ENCODE measurements at regions not wholly inside any gene's neighbourhood (a gene's known extent, or its start where the extent isn't known, plus 50 kb on each side); places are given as distances from the start of the nearest gene placed in this dataset.

GRCh38 chr17:33974276-33974675 is 280.8 kb upstream of the CCL2 start:
- Histone ChIP-seq H3K9ac (ENCODE audit: control insufficient read depth, insufficient read depth, low read length) (no peak overlapping the region), H3K36me3 (ENCODE audit: control insufficient read depth in 2 of 2, insufficient read depth in 2 of 2, low read length in 1 of 2) (no peaks in the 10 kb centered on the region), H3K4me1 (ENCODE audit: control insufficient read depth, insufficient read depth, low read length) (peaks cover 14% of the 10 kb centered on the region), H3K27ac (ENCODE audit: control insufficient read depth, insufficient read depth) (no peak overlapping the region), H2AFZ (ENCODE audit: control insufficient read depth, low read depth, low read length) (no peak overlapping the region), H4K20me1 (ENCODE audit: control insufficient read depth, insufficient read depth) (no peaks in the 10 kb centered on the region), H3K4me2 (ENCODE audit: control insufficient read depth, insufficient read depth) (no peak overlapping the region), H3K9me3 (replicated peaks; ENCODE audit: control insufficient read depth, insufficient read depth, low read length) (no peaks in the 10 kb centered on the region; the same call in 2 of the 3 replicates), H3K27me3 (replicated peaks in 1 of 2; ENCODE audit: control insufficient read depth in 2 of 2, insufficient read depth in 2 of 2, low read length in 1 of 2) (no peaks in the 10 kb centered on the region), H3K4me3 (no peak overlapping the region), H3K79me2 (ENCODE audit: control insufficient read depth, insufficient read depth, low read length) (no peaks in the 10 kb centered on the region)
- WGBS (ENCODE audit: insufficient coverage, insufficient replicate concordance, low lambda C conversion rate, missing lambda C conversion rate): 61% methylated on average over 3 of the region's 3 CpGs
- BruUV-seq (replicated peaks): no TSS peak
- in situ Hi-C loops (cut with MboI) (no loop called here), intact Hi-C loops (cut with micrococcal nuclease; ENCODE audit: unreplicated experiment) (no loop called here)
- CTCF ChIA-PET: interaction anchor here (1.0 kb wide), 1 partner anchor 10 kb away, joined by 3 read pairs; no protein-coding TSS in a partner anchor
- RAD21 ChIA-PET (ENCODE audit: unreplicated experiment): no interaction called here
- no peak for FAIRE-seq
- TF ChIP-seq RAD21 (IDR thresholded peaks at IDR 0.05; ENCODE audit: insufficient read depth, low read depth, low read length): no peak
- no peak for TF ChIP-seq NRF1 (conservative IDR thresholded peaks at IDR 0.05; ENCODE audit: low read depth, low read length)
- TF ChIP-seq TAF1 (IDR thresholded peaks at IDR 0.05; ENCODE audit: borderline replicate concordance, low read depth, low read length): no peak
- DNase-seq (ENCODE audit: low read depth, low spot score): no peak
- ATAC-seq: no peak
- POLR2A ChIA-PET: no interaction called here
- SMC1A ChIA-PET (ENCODE audit: uncharacterized antibody, unreplicated experiment): no interaction called here

DNA sequence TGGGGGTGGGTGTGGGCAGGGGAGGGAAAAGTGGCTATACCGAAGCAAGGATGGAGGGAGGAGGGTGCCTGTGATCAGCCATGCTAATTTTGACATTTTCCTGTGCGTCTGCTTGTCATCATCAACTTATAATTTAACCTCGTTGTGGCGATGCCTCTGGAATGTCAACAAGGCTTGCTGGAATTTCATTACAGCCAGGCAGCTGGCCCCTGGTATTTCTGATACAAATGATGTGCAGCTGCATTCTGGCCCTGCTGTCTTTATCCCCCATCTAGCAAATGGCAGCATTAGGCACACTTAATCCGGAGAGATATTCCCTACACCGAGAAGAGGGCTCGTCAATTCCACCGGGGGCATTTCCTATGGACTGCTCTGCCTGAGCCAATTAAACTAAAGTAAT is 278.3 kb upstream of the CCL2 start:
- WGBS (ENCODE audit: insufficient coverage, insufficient replicate concordance, low lambda C conversion rate, missing lambda C conversion rate): 65% methylated on average over 8 of the region's 8 CpGs
- intact Hi-C loops (cut with micrococcal nuclease; ENCODE audit: unreplicated experiment): no loop called here
- H3K79me2 ChIP-seq (ENCODE audit: control insufficient read depth, insufficient read depth, low read length): no peaks in the 10 kb centered on the region
- H4K20me1 ChIP-seq (ENCODE audit: control insufficient read depth, insufficient read depth): no peaks in the 10 kb centered on the region
- in situ Hi-C loops (cut with MboI): no loop called here
- no peak for ATAC-seq
- H3K4me2 ChIP-seq (ENCODE audit: control insufficient read depth, insufficient read depth): no peak overlapping the region
- POLR2A ChIA-PET: interaction anchor here (1.5 kb wide), 1 partner anchor 14 kb away, joined by 3 read pairs; no protein-coding TSS in a partner anchor
- DNase-seq (ENCODE audit: low read depth, low spot score): no peak
- SMC1A ChIA-PET (ENCODE audit: uncharacterized antibody, unreplicated experiment): no interaction called here
- RAD21 ChIA-PET (ENCODE audit: unreplicated experiment): no interaction called here
- no peak for FAIRE-seq
- H3K27ac ChIP-seq (ENCODE audit: control insufficient read depth, insufficient read depth): no peak overlapping the region
- H3K9ac ChIP-seq (ENCODE audit: control insufficient read depth, insufficient read depth, low read length): no peak overlapping the region
- no peak for TF ChIP-seq NBN (IDR thresholded peaks at IDR 0.05)
- no peak for TF ChIP-seq PML (IDR thresholded peaks at IDR 0.05; ENCODE audit: low read length)
- no peak for TF ChIP-seq RB1 (IDR thresholded peaks at IDR 0.05; ENCODE audit: borderline replicate concordance)
- no peak for TF ChIP-seq POU2F2 (IDR thresholded peaks at IDR 0.05; ENCODE audit: borderline replicate concordance, low read depth, low read length)
- TF ChIP-seq, protein P1, sequence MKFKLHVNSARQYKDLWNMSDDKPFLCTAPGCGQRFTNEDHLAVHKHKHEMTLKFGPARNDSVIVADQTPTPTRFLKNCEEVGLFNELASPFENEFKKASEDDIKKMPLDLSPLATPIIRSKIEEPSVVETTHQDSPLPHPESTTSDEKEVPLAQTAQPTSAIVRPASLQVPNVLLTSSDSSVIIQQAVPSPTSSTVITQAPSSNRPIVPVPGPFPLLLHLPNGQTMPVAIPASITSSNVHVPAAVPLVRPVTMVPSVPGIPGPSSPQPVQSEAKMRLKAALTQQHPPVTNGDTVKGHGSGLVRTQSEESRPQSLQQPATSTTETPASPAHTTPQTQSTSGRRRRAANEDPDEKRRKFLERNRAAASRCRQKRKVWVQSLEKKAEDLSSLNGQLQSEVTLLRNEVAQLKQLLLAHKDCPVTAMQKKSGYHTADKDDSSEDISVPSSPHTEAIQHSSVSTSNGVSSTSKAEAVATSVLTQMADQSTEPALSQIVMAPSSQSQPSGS (IDR thresholded peaks at IDR 0.05; ENCODE audit: low read length): no peak
- TF ChIP-seq NR2C1 (IDR thresholded peaks at IDR 0.05): no peak
- TF ChIP-seq BHLHE40 (IDR thresholded peaks at IDR 0.05; ENCODE audit: borderline replicate concordance in 1 of 2, low read depth in 2 of 2, low read length in 1 of 2): no peak
- TF ChIP-seq SIX5 (IDR thresholded peaks at IDR 0.05; ENCODE audit: low read depth, low read length, severe bottlenecking): no peak
- no peak for TF ChIP-seq BMI1 (IDR thresholded peaks at IDR 0.05; ENCODE audit: borderline replicate concordance)
- TF ChIP-seq FOS (IDR thresholded peaks at IDR 0.05; ENCODE audit: borderline replicate concordance, extremely low read depth, insufficient read length): no peak
- TF ChIP-seq RAD21 (IDR thresholded peaks at IDR 0.05; ENCODE audit: insufficient read depth, low read depth, low read length): no peak
- no peak for TF ChIP-seq CBFB (IDR thresholded peaks at IDR 0.05; ENCODE audit: low read depth)
- no peak for TF ChIP-seq RFX5 (IDR thresholded peaks at IDR 0.05; ENCODE audit: low read depth, low read length)
- no peak for TF ChIP-seq FOXM1 (IDR thresholded peaks at IDR 0.05; ENCODE audit: low read depth, low read length)
- H2AFZ ChIP-seq (ENCODE audit: control insufficient read depth, low read depth, low read length): no peak overlapping the region
- H3K4me3 ChIP-seq: no peak overlapping the region
- BruUV-seq (replicated peaks): no TSS peak
- H3K27me3 ChIP-seq (replicated peaks in 1 of 2; ENCODE audit: control insufficient read depth in 2 of 2, insufficient read depth in 2 of 2, low read length in 1 of 2): no peaks in the 10 kb centered on the region
- H3K36me3 ChIP-seq (ENCODE audit: control insufficient read depth in 2 of 2, insufficient read depth in 2 of 2, low read length in 1 of 2): no peaks in the 10 kb centered on the region
- no peaks in the 10 kb centered on the region; the same call in 2 of the 3 replicates for H3K9me3 ChIP-seq (replicated peaks; ENCODE audit: control insufficient read depth, insufficient read depth, low read length)
- CTCF ChIA-PET: no interaction called here
- peaks cover 22% of the 10 kb centered on the region for H3K4me1 ChIP-seq (ENCODE audit: control insufficient read depth, insufficient read depth, low read length)

Measured in GM12878 (cell line).